ENCODE measurements at regions not wholly inside any gene's neighbourhood (a gene's known extent, or its start where the extent isn't known, plus 50 kb on each side); places are given as distances from the start of the nearest gene placed in this dataset.
"Not testable (repeated sequence)": the region's sequence is repeated elsewhere in the genome, so short reads cannot be mapped to it uniquely, and the experiment has no call there.

DNA sequence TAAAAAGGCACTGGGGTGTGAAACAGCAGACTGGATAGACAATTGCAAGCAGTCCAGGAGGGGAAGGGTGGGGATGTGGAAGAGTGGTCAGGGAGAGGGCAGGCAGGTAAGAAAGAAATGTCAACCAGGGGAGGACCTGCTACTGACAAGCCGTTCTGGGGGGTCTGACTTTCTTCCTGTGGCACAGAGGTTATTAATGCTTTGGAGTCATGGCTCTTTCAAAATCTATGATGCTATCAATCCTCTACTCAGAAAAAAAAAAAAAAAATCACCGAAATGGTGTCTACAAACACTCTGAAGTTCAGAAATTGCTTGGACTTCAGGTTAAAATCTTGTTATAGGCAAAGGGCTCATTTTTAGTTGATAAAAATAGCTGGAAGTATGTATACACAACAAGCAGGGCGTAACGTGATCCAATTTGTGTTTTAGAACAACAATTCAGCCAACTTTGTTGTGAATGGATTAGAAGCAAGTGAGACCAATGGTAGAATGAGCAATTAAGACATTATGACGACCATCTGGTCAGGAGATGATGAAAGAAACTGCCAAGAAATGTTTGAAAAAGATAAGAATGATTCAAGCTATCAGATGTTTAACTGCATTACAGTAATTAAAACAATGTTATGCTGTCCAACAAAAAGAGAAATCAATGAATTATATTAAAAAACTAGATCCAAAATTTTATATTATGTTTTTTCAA, 255.2 kb downstream of the DEPDC1B start:
- Histone ChIP-seq H3K27me3 (ENCODE audit: insufficient read depth, poor library complexity, severe bottlenecking) (peaks cover 18% of the 10 kb centered on the region), H3K4me1 (ENCODE audit: insufficient read depth, poor library complexity, severe bottlenecking) (no peaks in the 10 kb centered on the region), H3K4me3 (ENCODE audit: severe bottlenecking) (no peak overlapping the region), H3K36me3 (ENCODE audit: low read depth) (no peaks in the 10 kb centered on the region), H3K27ac (ENCODE audit: poor library complexity, severe bottlenecking) (no peak overlapping the region), H3K9me3 (ENCODE audit: severe bottlenecking) (no peaks in the 10 kb centered on the region)
- ATAC-seq (ENCODE audit: low read depth) (no peak), DNase-seq (ENCODE audit: low spot score) (no peak)
- TF ChIP-seq CTCF (IDR thresholded peaks at IDR 0.05; ENCODE audit: poor library complexity, severe bottlenecking), result no peak

- Histone ChIP-seq H3K9me3 (ENCODE audit: severe bottlenecking) (no peaks in the 10 kb centered on the region), H3K36me3 (ENCODE audit: low read depth) (no peaks in the 10 kb centered on the region), H3K4me3 (ENCODE audit: severe bottlenecking) (no peak overlapping the region), H3K27ac (ENCODE audit: poor library complexity, severe bottlenecking) (no peak overlapping the region), H3K4me1 (ENCODE audit: insufficient read depth, poor library complexity, severe bottlenecking) (no peaks in the 10 kb centered on the region), H3K27me3 (ENCODE audit: insufficient read depth, poor library complexity, severe bottlenecking) (peaks cover 8% of the 10 kb centered on the region)
- no peak for DNase-seq (ENCODE audit: low spot score)
- no peak for ATAC-seq (ENCODE audit: low read depth)
- TF ChIP-seq CTCF (IDR thresholded peaks at IDR 0.05; ENCODE audit: poor library complexity, severe bottlenecking), result no peak
Measured at GRCh38 chr5:60439552-60439951, 260.4 kb downstream of the DEPDC1B start.

DNA sequence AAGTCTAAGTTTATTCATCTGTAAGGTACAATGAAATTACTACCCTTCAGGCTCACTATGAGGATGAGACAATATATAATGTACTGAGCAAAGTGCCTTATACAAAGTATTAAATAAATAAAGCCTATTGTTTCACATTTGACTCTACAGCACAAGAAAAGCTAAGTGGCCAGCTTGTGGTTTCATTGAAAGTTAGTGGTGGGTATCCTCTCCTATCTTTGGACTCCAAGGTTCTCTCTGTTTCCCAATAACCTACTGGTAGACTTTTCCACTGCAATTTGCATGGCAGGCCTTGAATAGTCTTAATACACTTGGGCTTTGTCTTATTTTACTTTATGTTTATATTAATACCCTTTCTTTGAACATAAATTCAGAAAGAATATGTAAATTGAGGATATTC, 262.7 kb downstream of the DEPDC1B start:
- Histone ChIP-seq H3K4me3 (ENCODE audit: severe bottlenecking) (no peak overlapping the region), H3K27me3 (ENCODE audit: insufficient read depth, poor library complexity, severe bottlenecking) (peaks cover 13% of the 10 kb centered on the region), H3K4me1 (ENCODE audit: insufficient read depth, poor library complexity, severe bottlenecking) (no peaks in the 10 kb centered on the region), H3K36me3 (ENCODE audit: low read depth) (no peaks in the 10 kb centered on the region), H3K27ac (ENCODE audit: poor library complexity, severe bottlenecking) (no peak overlapping the region), H3K9me3 (ENCODE audit: severe bottlenecking) (no peaks in the 10 kb centered on the region)
- ATAC-seq (ENCODE audit: low read depth) (no peak), DNase-seq (ENCODE audit: low spot score) (no peak)
- TF ChIP-seq CTCF (IDR thresholded peaks at IDR 0.05; ENCODE audit: poor library complexity, severe bottlenecking), result no peak

DNA sequence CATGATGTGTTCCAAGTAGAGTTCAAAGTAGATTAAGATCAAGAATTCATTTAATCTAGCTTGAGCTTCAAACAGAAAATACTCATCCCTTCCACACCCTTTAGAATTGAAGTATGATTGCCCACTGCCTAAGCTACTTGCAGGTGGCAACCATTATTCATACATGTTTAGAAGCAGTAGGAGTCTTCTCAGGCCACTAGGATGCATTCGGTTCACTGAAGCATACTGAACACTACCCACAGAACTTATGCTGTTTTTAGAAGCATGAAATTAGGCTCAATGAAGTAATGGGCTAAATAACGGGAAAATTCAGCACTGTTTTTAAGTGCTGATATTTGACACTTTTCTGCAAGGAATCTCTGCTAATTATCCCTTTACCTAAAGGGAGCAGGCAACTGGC, 263.4 kb downstream of the DEPDC1B start:
- no peak for TF ChIP-seq CTCF (IDR thresholded peaks at IDR 0.05; ENCODE audit: poor library complexity, severe bottlenecking)
- H3K27ac ChIP-seq (ENCODE audit: poor library complexity, severe bottlenecking), result no peak overlapping the region
- H3K27me3 ChIP-seq (ENCODE audit: insufficient read depth, poor library complexity, severe bottlenecking), result peaks cover 13% of the 10 kb centered on the region
- H3K4me1 ChIP-seq (ENCODE audit: insufficient read depth, poor library complexity, severe bottlenecking), result no peaks in the 10 kb centered on the region
- DNase-seq (ENCODE audit: low spot score) (no peak), ATAC-seq (ENCODE audit: low read depth) (no peak)
- no peak overlapping the region for H3K4me3 ChIP-seq (ENCODE audit: severe bottlenecking)
- H3K9me3 ChIP-seq (ENCODE audit: severe bottlenecking), result peaks cover 2% of the 10 kb centered on the region
- no peaks in the 10 kb centered on the region for H3K36me3 ChIP-seq (ENCODE audit: low read depth)

- Histone ChIP-seq H3K36me3 (ENCODE audit: low read depth) (no peaks in the 10 kb centered on the region), H3K27me3 (ENCODE audit: insufficient read depth, poor library complexity, severe bottlenecking) (peaks cover 13% of the 10 kb centered on the region), H3K27ac (ENCODE audit: poor library complexity, severe bottlenecking) (no peak overlapping the region), H3K4me3 (ENCODE audit: severe bottlenecking) (no peak overlapping the region), H3K9me3 (ENCODE audit: severe bottlenecking) (peaks cover 2% of the 10 kb centered on the region), H3K4me1 (ENCODE audit: insufficient read depth, poor library complexity, severe bottlenecking) (no peaks in the 10 kb centered on the region)
- ATAC-seq (ENCODE audit: low read depth), result no peak
- DNase-seq (ENCODE audit: low spot score), result no peak
- no peak for TF ChIP-seq CTCF (IDR thresholded peaks at IDR 0.05; ENCODE audit: poor library complexity, severe bottlenecking)
Measured at GRCh38 chr5:60435808-60436207, 264.2 kb downstream of the DEPDC1B start.

DNA sequence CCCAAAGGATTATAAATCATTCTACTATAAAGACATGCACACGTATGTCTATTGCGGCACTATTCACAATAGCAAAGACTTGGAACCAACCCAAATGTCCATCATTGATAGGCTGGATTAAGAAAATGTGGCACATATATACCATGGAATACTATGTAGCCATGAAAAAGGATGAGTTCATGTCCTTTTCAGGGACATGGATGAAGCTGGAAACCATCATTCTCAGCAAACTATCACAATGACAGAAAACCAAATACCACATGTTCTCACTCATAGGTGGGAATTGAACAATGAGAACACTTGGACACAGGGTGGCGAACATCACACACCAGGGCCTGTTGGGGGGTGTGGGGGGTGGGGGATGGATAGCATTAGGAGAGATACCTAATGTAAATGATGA, 273.8 kb downstream of the DEPDC1B start:
- H3K27ac ChIP-seq (ENCODE audit: poor library complexity, severe bottlenecking); H3K36me3 ChIP-seq (ENCODE audit: low read depth); H3K4me3 ChIP-seq (ENCODE audit: severe bottlenecking); DNase-seq (ENCODE audit: low spot score); H3K4me1 ChIP-seq (ENCODE audit: insufficient read depth, poor library complexity, severe bottlenecking); H3K9me3 ChIP-seq (ENCODE audit: severe bottlenecking); H3K27me3 ChIP-seq (ENCODE audit: insufficient read depth, poor library complexity, severe bottlenecking); ATAC-seq (ENCODE audit: low read depth): not testable (repeated sequence)

DNA sequence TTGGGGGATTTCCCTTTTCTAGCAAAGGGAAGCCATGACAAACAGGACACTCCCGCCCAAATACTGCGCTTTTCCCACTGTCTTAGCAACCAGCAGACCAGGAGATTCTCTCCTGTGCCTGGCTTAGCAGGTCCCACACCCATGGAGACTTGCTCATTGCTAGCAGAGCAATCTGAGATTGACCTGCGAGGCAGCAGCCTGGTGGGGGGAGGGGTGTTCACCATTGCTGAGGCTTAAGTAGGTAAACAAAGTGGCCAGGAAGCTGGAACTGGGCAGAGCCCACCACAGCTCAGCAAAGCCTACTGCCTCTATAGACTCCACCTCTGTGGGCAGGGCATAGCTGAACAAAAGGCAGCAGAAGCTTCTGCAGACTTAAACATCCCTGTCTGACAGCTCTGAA, 279.2 kb downstream of the DEPDC1B start:
- H3K36me3 ChIP-seq (ENCODE audit: low read depth); H3K27ac ChIP-seq (ENCODE audit: poor library complexity, severe bottlenecking); ATAC-seq (ENCODE audit: low read depth); H3K27me3 ChIP-seq (ENCODE audit: insufficient read depth, poor library complexity, severe bottlenecking); H3K4me1 ChIP-seq (ENCODE audit: insufficient read depth, poor library complexity, severe bottlenecking); H3K9me3 ChIP-seq (ENCODE audit: severe bottlenecking); H3K4me3 ChIP-seq (ENCODE audit: severe bottlenecking); DNase-seq (ENCODE audit: low spot score): not testable (repeated sequence)

All from RWPE2 (cell line).